PFSK-1 (cell line): ENCODE measurements at regions not wholly inside any gene's neighbourhood (a gene's known extent, or its start where the extent isn't known, plus 50 kb on each side); places are given as distances from the start of the nearest gene placed in this dataset.

ENCODE experiments used
- FOXP2 ChIP-seq: optimal IDR thresholded peaks from 2 replicates; pipeline ENCODE3; 2011; ENCODE audit warnings: borderline replicate concordance, control low read depth, inconsistent platforms; ENCODE audit not compliant: insufficient read depth; ENCODE audit errors: extremely low read length, extremely low read depth
- POLR2AphosphoS5 ChIP-seq: IDR thresholded peaks from 2 replicates; pipeline ENCODE4 v1.6.1; 2012; ENCODE audit warnings: low read depth, mild to moderate bottlenecking, control low read depth, low read length, moderate library complexity
- REST ChIP-seq, 2 experiments: IDR thresholded peaks; 2 replicates each; pipeline versions ENCODE4 v1.6.1 to v1.8.0; 2011 to 2012; ENCODE audit warnings: low read depth in 2 of 2, low read length in 2 of 2, control low read depth in 1 of 2, inconsistent platforms in 1 of 2, mild to moderate bottlenecking in 1 of 2, moderate library complexity in 1 of 2; ENCODE audit not compliant: insufficient read depth in 1 of 2
- SIN3A ChIP-seq: IDR thresholded peaks from 2 replicates; pipeline ENCODE4 v1.6.1; 2012; ENCODE audit warnings: mild to moderate bottlenecking, low read length, moderate library complexity, borderline replicate concordance; ENCODE audit not compliant: insufficient read depth
- TAF1 ChIP-seq: IDR thresholded peaks from 2 replicates; pipeline ENCODE4 v1.6.1; 2012; ENCODE audit warnings: low read length, control low read depth, borderline replicate concordance; ENCODE audit not compliant: insufficient read depth

GRCh38 chr22:47357493-47357892, 595.0 kb downstream of the TBC1D22A start:
- TF ChIP-seq REST (IDR thresholded peaks at IDR 0.05; ENCODE audit: insufficient read depth in 1 of 2, low read depth in 2 of 2, low read length in 2 of 2) (no peak), FOXP2 (no peak), TAF1 (no peak), SIN3A (no peak), POLR2AphosphoS5 (no peak)

- TF ChIP-seq POLR2AphosphoS5 = no peak
- no peak for TF ChIP-seq REST (IDR thresholded peaks at IDR 0.05; ENCODE audit: insufficient read depth in 1 of 2, low read depth in 2 of 2, low read length in 2 of 2)
- TF ChIP-seq SIN3A = no peak
- TF ChIP-seq TAF1 = no peak
- no peak for TF ChIP-seq FOXP2
These were observed 594.6 kb downstream of the TBC1D22A start for GRCh38 chr22:47357086-47357485.

GRCh38 chr22:47356511-47357011, 594.1 kb downstream of the TBC1D22A start:
- TF ChIP-seq TAF1 = no peak
- no peak for TF ChIP-seq FOXP2
- no peak for TF ChIP-seq REST (IDR thresholded peaks at IDR 0.05; ENCODE audit: insufficient read depth in 1 of 2, low read depth in 2 of 2, low read length in 2 of 2)
- TF ChIP-seq SIN3A = no peak
- TF ChIP-seq POLR2AphosphoS5 = no peak

- TF ChIP-seq SIN3A (no peak), FOXP2 (no peak), TAF1 (no peak), REST (IDR thresholded peaks at IDR 0.05; ENCODE audit: insufficient read depth in 1 of 2, low read depth in 2 of 2, low read length in 2 of 2) (no peak), POLR2AphosphoS5 (no peak)
These were observed 593.5 kb downstream of the TBC1D22A start for GRCh38 chr22:47355776-47356510.
